Dermis blood vessel endothelial cell (primary cell): ENCODE measurements at regions not wholly inside any gene's neighbourhood (a gene's known extent, or its start where the extent isn't known, plus 50 kb on each side); places are given as distances from the start of the nearest gene placed in this dataset.
"Not testable (repeated sequence)": the region's sequence is repeated elsewhere in the genome, so short reads cannot be mapped to it uniquely, and the experiment has no call there.

ENCODE experiments used
- DNase-seq: peaks from one replicate; pipeline ENCODE4 v3.0.0; 2010

DNA sequence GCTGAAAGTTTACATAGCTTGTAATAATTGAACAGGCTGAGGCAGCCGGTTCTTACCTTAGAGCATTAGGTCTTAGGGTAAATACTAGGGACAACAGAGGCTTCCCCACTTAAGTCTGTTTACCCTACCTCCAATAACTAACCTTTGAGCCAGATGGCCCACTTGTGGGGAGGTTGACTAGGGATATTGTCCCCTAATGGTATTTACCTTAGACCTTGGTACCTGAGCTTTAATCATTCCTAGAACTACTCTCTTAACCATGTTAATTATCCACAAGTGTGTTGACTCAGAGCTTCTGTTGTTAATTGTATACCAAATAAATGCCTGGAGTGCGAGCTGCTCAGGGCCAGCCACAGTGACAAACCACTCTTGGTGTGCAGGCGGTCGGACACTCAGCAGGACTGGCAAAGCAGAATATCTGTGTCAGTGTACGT lies 299.2 kb downstream of the TRIML1 start:
- not testable (repeated sequence) for DNase-seq

DNA sequence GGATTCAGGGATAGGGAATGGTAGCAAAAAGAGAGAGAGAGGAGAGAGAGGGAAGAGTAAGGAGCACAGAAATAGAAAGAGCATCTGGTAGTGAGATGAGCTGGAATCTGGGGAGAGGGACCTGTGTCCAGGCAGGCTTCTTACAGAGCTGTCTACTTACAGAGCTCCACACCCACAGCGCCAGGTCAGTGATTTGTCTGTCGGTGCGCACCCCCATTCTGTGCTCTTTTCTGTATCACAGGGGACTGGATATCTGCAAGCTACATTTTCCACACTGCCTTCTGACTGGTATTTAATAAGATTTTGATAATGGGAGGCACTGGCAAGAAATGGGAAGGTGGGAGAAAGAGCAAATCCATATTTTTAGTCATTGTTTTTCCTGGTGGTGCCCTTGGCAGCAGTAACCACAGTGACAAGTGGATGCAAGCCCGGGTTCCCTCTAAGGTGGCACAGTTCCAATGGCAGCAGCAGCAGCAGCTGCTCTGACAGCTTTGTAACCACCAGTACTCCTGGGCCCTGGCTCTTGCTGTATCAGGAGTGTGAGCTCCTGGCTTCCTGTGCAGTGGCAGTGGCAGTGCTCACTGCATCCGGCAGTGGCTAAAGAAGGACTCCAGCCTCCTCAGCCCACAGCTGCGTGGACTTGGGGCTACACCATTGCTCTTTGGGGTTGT lies 300.5 kb downstream of the TRIML1 start:
- peak; percentile 6 for DNase-seq

DNA sequence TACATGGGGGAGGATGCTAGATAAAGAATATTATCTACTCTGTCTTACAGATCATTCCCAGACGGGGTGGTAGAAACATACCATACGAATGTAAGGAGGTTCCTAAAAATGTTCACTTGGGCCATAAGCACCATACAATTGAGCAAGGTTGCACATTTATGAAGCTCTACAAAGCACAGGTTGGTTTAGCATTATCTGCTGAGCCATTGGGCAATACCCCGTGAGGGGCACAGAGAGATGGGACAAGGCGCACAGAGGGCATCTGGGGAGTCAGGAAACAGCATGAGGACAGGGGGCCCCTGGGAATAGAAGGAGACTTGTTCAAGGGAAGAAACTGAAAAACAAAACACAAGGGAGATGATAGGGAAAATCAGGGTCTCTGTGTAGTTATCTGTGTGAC lies 305.3 kb downstream of the TRIML1 start:
- DNase-seq = no peak

DNA sequence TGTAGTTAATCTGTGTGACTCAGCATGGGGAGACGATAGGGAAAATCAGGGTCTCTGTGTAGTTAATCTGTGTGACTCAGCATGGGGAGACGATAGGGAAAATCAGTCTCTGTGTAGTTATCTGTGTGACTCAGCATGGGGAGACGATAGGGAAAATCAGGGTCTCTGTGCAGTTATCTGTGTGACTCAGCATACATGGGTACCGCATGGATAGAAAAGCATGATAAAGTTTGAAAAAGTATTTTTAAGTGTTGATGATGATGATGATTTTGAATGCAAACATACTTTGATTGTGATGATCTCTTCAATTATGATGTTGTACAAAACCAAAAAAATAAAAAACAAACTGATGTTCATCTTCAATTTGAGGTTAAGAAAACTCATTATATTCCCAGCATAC lies 309.8 kb downstream of the TRIML1 start:
- not testable (repeated sequence) for DNase-seq

DNA sequence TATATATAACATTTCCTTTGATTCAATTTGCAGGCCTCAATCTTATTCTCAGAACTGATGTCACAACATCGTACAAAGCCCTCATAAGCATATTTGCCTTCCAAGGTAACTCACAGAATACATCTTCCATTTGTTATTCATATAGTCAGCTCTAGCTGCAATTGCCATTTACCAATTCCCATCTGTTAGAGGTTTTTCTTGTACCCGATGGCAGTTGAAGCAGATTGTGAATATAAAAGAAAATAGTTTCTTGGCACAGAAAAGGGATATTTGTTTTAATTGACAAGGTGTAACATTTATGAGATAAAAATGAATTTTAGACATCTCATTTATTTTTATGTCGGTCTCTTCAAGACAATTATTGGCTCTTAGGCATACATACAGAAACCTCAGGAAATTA lies 311.3 kb downstream of the TRIML1 start:
- DNase-seq = no peak

DNA sequence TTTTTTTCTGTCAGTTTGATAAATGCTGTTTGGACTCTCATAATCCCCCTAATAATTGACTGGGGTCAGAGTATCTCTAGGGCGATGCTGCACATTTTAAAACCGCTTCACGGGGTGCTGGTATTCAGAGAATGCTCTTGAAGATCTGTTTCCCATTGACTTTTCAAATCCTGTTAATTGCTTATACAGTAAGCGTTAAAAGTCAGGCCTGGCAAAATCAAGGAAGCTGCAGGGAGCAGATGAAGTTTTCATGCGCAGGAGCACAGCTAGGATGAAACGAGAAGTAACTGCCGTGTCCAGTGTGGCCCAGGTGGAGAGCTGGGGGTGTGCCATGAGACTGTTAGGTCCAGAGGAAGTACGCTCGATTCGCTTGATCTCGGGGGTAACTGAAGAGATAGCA lies 312.9 kb downstream of the TRIML1 start:
- no peak for DNase-seq

DNA sequence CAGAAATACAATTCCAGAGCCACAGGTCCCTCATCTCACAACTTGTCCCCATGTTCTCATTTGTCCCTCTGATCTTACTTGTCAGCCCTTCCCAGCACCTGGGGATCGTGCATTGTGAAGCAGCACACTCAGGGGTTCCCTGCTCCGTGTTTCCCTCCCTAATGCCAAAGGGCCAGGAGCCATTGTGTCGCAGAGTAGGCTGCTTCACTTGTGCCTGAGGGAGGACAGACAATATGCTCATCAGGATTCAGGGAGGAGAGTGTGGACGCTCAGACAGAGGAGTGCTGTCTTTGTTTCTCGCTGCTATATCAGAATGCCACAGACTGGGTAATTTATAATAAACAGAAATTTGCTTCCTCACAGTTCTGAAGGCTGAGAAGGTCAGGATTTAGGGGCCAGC lies 315.3 kb downstream of the TRIML1 start:
- DNase-seq = no peak

DNA sequence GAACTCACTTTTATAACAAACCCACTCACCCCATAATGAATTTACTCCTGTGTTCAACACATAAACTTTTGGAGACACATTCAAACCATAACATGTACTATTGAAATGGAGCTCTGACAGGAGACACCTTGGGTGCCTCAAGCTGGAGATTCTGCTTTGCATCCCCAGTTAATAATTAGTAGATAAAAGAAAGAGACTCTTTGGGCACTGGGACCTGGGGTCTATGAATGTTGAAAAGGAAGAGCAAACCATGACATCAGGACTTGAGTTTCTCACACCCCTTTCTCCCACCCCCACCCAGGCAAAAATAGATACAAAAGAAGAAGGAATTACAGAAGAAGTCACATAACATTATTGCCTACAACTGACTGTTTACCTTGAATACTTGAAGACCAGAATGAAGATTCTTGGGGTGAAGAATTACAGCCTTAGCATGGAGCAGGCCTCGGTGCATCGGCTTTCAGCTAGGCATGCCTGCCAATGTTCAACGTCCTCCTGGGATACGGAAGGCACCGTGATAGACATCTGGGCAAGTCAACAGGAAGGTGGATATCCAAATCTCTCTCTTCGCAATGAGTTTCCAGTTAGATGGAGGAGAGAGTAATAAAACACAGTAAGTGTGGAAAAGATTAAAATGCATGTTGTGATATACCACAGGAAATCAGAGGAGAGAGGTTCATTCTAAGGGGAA lies 316.0 kb downstream of the TRIML1 start:
- no peak for DNase-seq

DNA sequence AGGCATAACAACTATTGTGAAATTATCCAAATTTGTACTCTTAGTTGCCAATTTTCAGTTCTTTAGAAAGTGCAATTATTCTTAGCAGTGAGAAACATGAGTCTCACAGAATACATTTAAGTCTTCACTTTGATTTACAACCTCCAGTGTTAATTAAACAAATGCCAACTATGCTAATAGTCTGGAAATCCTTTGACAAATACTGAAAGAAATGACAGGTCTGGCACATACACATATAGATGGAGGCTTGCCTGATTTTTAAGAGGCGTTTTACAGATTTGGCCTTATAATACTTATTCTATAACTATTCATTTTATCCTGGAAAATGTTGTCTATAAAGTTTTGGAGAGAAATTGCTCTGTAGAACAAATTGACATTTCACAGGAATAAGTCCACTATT lies 320.1 kb downstream of the TRIML1 start:
- no peak for DNase-seq

DNA sequence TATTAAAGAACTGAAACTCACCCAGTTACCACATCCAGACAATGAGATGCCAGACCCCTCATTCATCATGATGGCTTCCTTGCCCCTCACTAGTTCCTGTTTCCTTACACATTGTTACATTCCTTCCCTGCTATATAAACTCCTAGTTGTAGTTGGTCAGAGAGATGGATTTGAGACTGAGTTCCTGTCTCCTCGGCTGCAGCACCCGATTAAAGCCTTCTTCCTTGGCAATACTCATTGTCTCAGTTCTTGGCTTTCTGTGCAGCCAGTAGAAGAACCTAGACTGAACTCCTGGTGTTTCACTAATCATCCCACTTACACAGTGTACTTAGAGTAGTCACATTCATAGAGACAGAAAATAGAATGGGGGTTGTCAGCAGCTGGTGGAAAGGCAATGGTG lies 324.7 kb downstream of the TRIML1 start:
- DNase-seq = no peak

DNA sequence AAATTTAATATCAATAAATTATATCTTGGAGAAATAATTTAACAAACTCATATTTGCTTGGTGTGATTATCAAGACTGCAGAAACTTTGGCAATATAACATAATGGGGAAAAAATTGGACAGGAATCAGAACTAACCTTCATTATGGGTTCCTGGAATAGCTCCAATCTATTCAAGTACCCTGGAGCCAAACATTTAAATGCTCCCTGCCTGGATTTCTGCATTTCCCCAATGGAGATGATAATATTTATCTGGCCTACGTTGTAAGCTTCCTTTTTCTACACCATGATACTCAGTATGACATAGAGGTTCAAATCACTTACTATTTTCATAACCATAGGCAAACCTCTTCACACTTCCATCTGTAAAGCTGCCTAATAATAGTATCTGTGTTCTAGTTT lies 326.8 kb downstream of the TRIML1 start:
- DNase-seq = no peak

DNA sequence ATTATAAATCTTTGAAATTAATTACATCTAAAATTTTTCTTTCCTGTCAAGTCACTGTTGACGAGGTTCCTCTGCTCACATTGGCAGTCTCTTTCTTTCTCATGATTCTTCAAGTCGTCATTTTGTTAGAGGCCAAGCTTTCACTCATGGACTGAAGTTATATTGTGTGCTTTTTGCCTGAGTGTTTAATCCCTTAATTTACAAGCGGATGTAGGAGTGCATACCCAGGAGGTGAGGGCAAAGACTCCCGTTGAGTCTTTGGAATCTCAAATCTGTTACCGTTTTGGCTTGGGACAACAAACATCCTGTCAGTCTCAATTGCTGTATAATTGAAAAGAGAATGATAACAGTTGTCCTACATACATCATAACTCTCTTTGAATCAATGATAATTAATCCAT lies 345.0 kb downstream of the TRIML1 start:
- no peak for DNase-seq

DNA sequence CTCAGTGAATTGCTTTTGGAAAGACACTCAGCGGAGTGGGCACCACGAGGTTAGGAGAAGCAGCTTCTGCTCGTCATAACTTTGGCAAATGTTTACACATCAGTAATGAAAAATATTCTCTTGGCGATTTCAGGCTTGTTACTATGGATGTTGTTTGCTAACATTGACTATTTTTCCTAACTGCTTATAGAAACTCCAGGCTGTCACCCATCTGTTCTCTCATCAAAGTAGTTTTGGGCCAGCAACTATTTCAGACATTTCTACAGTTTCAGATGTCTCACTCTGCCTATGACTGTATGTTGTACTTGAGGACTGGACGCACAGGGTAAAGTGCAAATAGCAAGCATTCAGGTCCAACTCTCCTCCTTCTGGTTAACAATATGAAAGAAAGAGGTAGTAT lies 346.7 kb downstream of the TRIML1 start:
- no peak for DNase-seq

DNA sequence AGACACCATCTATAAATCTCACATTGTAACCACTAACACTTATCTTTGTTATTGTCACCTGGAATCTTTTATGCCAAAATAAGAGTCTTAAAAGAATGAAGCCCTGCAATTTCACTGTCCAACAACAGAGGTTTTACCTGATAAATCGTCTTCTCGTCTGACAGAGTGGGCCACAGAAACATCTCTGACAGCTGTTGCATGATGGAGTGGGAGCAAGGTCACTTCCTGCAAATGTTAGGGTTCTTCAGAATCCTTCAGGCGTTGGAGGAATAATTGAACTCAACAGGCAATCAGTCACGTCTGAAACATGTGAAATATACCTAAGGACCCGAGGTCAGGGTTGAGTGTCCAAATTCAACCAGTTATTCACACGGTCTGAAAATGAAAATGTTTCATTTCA lies 353.6 kb downstream of the TRIML1 start:
- no peak for DNase-seq

DNA sequence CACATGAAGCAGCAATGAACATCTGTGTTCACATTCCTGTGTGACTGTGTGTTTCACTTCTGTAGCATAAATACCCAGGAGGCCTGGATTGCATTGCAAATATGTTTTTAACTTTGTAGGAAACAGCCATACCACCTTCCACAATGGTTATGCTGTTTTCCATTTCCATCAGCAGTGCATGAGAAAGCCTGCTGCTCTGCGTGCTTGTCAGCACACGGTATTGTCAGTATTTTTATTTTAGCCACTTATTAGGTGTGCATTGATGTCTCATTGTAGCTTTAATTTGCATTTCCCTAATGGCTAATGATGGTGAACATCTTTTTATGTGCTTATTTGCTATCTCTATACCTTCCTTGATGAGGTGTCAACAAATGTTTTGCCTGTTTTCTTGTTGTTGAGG lies 355.9 kb downstream of the TRIML1 start:
- no peak for DNase-seq

DNA sequence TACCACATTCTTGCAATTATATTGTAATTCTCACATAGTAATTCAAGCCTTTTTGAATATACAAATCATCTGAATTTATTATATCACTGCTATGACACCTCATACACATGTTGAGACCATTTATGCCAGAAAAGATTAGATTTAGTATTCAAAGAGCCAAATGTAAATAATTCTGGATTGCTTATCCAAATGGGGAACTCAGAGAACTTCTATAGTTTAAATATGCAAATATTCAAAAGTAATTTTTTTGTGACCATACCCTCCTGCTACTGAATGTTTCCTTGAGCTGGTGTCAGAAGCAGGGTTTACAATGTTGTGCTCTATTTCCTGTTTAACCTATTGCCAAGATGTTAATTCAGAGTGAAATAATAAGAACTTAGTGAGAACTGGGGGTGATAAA lies 372.2 kb downstream of the TRIML1 start:
- DNase-seq = no peak

DNA sequence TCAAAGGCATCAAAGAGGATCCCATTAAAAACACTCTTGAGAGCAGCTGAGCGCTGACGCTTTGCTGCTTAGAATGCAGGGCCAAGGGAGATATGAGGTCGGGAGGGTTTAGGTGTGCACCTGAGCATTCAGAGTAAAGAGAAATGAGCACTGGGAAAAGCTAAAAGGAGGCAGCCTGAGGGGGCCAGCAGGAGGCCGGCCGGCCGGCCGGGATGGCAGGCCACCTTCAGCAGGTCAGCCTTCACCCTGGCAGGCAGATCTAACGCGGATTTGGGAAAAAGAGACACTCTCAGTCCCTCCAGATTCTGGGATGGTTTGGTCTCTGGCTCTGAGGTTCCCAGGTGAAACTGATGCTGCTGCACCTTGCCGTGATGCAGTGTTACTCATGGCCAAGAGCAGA lies 393.5 kb downstream of the TRIML1 start:
- no peak for DNase-seq

DNA sequence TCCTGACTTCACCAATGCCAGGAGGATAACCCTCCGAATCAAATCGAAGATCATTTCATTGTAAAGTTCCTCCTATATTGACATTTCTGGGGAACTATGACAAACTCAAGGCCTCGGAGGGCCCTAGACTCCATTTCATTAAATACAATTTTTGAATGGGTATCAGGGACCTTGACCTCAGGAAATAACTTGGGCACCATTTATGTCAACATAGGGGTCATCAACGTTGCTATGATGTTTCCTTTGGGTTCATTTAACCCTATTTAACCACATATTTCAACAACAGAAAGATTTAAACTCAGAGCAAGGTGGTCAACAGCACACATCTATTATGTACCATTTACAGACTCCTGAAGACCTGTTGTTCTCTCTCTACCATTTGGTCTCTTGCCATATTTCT lies 395.1 kb downstream of the TRIML1 start:
- no peak for DNase-seq

DNA sequence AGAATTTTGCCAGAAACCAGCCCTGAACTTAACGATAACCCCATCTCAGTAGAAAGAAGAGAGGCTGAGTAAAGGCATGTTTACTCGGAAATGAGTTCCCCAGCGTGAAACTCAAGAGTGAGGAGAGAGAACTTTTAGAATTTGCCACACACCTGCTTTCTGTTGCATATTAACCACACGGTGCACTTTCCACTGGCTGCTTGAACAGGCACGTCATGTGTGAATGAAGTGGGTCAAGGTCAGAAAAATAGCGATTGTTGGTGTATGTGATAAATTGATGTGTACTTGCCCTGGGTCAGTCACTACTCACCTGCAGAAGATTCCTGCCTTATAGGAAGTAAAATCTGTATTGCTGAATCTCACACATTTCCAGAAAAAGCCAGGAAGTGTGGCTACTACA lies 395.7 kb downstream of the TRIML1 start:
- no peak for DNase-seq

DNA sequence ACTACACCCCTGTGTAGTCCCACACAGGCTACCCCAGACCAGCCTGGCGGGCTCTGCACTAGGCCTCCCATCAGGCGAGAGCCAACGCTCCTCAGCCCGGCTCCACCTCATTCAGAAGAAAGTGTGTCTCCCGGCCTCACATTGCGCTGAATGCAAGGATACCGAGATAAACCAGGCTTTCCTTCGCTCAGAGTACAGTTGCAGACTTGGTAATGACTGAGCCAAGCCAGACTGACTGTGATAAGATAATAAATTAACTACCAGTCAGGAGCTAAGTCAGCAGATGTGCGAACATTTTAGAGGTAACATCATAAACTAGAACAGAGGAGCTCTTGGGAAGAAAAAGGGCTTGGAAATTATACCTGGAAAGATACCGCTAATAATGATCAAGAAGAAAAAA lies 397.6 kb downstream of the TRIML1 start:
- DNase-seq = no peak

DNA sequence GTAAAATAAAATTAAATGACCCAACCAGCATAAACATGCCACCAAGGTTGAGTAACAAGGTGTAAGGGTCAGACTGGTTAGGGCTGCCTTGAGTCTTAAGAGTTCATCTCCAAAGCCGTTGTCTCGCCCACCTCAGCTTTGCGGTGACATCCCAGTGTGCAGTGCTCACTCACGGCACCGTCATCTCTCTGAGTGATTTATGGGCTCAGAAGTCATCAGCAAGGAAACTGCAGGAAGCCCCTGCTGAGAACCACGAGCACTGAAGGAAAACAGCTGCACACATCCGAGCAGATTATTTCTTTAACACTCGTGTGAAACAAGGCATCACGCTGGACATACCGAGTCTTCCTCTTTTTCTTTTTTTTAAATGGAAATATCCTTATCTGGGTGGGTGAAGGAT lies 411.1 kb downstream of the TRIML1 start:
- no peak for DNase-seq

DNA sequence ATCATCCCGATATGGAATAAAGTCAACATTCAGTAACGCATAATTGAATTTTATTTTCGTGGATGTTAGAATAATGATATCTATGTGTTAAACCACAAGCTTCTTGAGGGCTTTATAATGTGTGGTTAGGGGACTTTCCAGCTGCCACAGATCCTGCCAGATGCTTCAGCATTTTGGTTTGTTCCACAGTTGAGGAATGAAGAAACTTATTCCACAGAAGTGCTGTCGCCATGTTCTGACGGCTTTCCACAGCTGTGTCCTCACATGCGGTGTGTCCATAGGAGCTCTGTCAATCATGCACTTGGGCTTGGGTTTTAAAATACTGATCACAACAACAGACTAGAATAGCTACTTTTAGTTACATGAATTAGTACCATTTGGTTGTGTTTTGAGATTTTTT lies 411.9 kb downstream of the TRIML1 start:
- DNase-seq = no peak

DNA sequence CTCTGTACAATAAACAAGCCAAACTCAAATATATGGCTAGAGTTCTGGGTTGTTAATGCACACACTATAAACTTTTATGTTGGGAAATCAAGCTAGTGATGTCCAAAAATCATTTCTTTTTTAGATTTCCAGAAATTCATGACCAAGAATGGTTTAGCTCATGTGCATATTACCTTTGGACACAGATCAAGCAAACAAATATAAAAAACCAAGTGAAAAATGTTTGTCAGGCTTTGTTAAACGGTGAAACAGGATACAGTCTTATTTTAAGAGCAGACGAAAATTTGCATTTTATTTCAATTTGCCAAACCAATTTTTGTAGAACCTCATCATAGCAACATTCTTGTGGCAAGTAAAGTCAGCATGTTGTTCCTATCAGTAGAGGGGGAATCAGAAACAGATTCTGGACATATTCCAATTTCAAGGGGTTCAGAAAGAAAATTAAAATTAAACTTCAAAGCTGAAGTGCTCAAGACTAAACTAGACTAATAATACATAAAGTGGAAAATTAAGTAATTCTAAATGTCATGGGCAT lies 413.6 kb downstream of the TRIML1 start:
- DNase-seq = no peak

DNA sequence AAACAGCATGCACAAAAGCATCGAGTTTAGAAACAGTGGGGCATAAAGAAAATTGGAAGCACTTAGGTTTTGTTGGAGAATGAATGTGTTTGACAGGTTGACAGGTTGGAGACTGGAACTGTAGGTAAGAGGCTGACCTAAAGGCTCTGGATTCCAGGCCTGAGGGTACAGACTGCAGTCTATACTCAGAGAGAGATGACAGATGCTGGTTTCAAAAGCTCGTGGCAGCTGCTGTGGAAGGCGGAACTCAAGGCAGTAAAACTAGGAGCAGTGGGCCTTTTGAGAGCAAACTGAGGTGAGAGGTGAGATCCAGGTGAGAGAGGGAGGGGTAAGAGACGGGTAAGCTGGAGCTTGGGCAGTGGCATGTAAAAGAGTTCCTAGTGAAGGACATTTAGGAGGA lies 415.2 kb downstream of the TRIML1 start:
- DNase-seq = no peak

DNA sequence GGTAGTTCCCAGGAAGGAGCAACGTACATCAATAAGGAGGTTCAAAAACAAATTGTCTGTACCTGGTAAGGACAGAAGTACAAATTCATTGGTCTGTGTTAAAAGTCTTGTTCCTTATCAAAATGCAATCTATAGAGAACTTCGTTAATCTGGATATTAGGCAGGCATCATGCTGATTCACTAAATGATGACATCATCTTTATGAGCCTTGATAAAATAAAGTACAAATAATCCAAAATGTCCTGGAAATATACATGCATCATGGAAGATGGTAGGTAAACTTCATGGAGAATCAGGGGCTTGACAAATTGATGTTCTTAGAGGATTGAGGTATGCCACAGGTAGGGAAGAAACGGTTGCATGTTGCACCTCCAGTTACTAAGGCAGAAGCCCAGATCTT lies 433.9 kb downstream of the TRIML1 start:
- no peak for DNase-seq
